ENCODE measurements at regions not wholly inside any gene's neighbourhood (a gene's known extent, or its start where the extent isn't known, plus 50 kb on each side); places are given as distances from the start of the nearest gene placed in this dataset.
"Not testable (repeated sequence)": the region's sequence is repeated elsewhere in the genome, so short reads cannot be mapped to it uniquely, and the experiment has no call there.

DNA sequence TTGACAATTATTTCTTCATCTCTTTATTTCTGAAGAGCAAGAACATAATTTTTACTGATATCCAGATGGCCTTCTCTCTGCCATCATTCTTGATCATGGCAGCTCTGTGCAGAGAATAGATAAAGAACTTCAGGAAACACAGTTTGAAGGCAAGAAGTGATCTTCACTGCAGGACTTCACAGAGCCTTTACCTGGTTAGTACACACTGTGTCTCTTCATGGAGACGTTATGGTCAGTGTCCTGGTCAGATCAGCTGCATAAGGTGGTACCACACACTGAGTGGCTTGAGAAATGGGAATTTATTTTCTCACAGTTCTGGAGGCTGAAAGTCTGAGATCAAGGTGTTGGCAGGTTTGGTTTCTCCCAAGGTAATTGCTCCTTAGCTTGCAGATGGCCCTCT lies 129.5 kb downstream of the UTP18 start:
- no peak for DNase-seq

GRCh38 chr17:51391982-51392654 lies 131.8 kb downstream of the UTP18 start:
- no peak for DNase-seq

GRCh38 chr17:51395621-51396020 lies 135.3 kb downstream of the UTP18 start:
- DNase-seq: no peak

DNA sequence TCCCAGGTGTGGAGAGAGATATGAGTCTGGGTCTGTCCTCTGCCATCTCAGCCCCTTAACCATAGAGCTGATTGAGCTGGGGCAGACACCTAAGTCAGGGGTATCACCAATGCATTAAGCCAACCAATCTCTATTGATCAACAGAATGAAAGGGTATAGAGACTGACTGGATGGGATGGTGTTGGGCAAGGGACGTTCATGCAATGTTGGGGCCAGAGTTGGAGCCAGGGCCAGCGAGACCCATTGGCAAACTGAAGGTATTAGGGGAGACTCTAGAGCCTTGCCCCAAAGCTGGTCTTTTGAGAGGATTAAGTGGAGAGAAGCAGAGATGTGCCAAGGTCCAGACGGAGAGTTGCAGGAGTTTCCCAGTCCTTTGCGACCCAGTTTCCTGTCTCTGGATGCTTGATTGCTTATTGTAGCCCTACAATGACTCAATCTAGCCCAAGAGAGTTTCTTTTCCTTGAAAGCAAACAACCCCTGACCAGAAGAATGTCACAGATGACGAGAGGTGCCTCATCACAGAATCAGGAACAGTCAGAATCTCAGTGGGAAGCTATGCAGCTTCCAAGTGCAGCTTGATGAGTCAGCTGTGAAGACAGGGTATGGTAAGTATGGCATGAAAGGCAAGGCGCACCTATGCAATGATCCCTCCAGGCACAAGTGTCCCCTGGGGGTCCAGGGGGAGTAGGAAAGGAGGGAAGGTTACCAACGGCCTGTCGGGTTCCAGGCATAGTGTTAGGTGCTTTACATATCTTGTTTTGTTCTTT lies 137.2 kb downstream of the UTP18 start:
- DNase-seq: no peak

GRCh38 chr17:51398128-51398525 lies 137.8 kb downstream of the UTP18 start:
- no peak for DNase-seq

- no peak for DNase-seq
Observed at GRCh38 chr17:51398687-51399086, 138.3 kb downstream of the UTP18 start.

GRCh38 chr17:51401279-51401678 lies 140.9 kb downstream of the UTP18 start:
- no peak for DNase-seq

- no peak for DNase-seq
Observed at GRCh38 chr17:51402899-51403298, 142.6 kb downstream of the UTP18 start.

DNA sequence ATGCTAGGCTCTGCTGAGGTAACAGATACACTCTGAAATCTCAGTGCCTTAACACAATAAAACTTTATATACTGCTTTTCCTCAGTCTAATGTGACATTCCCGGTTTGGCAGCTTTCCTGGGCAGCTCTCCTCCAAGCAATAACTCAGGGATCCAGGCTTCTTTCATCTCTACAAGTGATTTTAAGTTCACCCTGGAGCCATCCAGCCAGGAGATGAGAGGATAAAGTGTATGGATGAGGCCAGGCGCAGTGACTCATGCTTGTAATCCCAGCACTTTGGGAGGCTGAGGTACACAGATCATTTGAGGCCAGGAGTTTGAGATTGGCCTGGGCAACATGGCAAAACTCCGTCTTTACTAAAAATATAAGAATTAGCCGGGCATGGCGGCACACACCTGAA lies 147.2 kb downstream of the UTP18 start:
- DNase-seq: no peak

GRCh38 chr17:51419476-51419875 lies 159.1 kb downstream of the UTP18 start:
- no peak for DNase-seq

GRCh38 chr17:51421525-51421924 lies 161.2 kb downstream of the UTP18 start:
- DNase-seq: no peak

- DNase-seq: no peak
Observed at GRCh38 chr17:51422634-51423033, 162.3 kb downstream of the UTP18 start.

DNA sequence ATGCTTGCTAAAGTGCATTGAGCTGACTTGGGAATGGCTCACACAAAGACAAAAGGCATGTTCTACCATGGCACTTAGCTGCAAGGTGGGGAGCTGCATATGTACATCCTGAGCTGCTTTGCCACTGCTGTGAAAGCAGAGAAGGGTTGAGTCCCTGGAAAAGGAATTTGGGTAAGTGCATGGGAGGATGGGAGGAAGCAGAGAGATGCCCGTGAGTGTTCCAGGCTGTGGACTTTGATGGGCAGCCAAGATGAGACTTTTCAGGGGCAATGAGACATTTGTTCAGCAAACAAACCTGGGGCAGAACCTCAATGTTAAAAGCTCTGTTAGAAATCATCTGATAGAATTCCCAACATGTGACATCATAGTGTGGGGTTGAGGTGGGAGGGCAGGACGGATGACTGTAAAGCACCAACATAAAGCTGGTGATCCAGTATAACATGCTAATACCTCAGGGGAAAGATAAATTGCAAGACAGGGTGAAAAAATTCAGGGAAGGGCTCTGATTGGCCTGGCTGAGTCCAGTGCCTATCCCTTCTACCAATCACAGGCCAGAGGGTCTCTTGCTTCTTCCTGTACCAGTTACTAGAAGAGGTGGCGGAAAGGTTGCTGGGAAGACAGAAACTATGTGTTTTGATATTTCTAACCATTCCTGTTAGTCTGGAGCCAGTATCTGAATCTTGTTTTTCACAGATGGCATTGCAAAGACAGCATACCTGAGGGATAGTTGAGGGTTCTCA lies 163.2 kb downstream of the UTP18 start:
- DNase-seq: no peak

GRCh38 chr17:51425773-51426172 lies 165.4 kb downstream of the UTP18 start:
- DNase-seq: no peak

GRCh38 chr17:51427323-51427811 lies 167.0 kb downstream of the UTP18 start:
- DNase-seq: no peak

DNA sequence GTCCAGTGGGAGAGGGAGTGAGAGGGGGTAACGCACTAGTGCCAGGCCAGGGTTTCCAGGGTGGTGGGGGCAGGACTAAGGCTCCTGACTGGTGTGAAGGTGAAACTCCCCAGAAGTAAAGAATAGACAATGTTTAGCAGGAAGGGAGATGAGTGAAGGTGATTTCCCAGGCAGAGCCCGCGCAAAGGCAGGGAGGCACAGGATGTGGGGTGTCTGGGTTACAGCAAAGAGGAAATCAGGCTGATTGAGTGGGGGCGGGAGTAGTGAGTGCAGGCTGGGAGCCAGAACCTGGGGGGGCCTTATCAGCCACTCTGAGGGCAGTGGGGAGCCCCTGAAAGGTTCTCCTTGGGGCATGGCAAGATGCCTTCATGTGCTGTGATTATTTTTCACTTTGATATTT lies 167.5 kb downstream of the UTP18 start:
- DNase-seq: no peak

DNA sequence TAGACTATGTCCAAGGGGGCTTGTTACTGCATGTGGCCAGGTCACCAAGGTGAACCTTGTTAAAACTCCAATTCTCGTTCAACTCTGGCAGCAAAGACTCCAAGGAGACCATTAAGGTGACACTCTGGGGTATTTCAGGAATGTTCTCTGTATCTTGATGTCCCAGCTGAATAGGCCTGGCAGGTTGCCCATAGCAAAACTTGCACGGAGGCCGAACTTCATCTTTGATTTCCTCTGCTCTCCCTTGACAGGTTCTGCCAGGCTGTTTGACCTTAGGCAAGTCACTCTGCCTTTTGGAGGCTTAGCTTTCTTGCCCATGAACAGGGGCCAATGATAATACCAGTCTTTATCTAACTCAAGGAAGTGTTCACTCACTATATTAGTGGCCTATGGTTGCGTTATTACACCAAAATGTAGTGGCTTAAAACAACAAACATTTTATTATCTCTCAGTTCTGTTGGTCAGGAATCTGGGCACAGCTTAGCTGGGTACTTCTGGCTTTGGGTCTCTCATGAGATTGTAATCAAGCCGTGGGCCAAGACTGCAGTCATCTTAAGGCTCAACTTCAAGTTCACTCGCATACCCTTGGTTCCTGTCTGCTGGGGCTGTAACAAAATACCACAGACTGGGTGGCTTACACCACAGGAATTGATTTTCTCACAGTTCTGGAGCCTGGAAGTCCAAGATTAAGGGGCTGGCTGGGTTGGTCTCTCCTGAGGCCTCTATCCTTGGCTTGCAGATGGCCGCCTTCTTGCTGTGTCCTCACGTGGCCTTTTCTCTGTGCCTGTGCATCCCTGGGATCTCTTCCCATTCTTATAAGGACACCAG lies 168.5 kb downstream of the UTP18 start:
- DNase-seq: no peak

- not testable (repeated sequence) for DNase-seq
Observed at GRCh38 chr17:51429938-51430337, 169.6 kb downstream of the UTP18 start.

DNA sequence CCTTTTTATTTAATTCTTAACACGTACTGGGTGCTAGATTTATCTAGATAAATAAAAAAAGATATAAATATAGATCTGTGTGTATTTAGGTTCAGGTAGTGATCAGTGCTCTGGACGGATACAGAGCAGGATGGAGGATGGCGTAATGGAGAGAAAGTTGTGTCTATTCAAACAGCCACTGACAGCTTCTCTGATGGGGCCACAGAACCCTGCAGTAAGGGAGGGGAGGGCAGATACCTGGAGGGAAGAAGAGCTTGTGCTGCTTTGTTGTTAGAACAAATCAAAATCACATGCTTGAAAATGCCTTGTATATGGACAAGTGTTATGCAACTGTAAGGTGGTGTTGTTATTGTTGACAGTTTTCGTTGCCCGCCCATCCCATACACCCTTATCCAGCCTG lies 170.2 kb downstream of the UTP18 start:
- DNase-seq: no peak

- no peak for DNase-seq
Observed at GRCh38 chr17:51434434-51435170, 174.3 kb downstream of the UTP18 start.

DNA sequence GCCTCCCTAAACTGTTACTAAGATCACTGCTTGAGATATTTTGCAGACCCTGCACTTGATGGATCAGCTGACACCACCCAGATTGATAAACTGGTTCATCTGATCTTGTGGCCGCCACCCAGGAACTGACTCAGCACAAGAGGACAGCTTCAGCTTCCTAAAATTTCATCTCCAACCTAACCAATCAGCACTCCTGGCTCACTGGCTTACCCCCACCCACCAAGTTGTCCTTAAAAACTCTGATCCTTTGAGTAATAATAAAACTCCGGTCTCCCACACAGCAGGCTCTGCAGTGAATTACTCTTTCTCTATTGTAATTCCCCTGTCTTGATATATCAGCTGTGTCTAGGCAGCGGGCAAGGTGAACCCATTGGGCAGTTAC lies 174.8 kb downstream of the UTP18 start:
- no peak for DNase-seq

- DNase-seq: peak; percentile 49
Observed at GRCh38 chr17:51435641-51436091, 175.3 kb downstream of the UTP18 start.

All from femur (tissue), 1 donor.